HuH-7.5 (cell line): ENCODE measurements at regions not wholly inside any gene's neighbourhood (a gene's known extent, or its start where the extent isn't known, plus 50 kb on each side); places are given as distances from the start of the nearest gene placed in this dataset.
"Not testable (repeated sequence)": the region's sequence is repeated elsewhere in the genome, so short reads cannot be mapped to it uniquely, and the experiment has no call there.

Source experiments
- DNase-seq: peaks from one replicate; pipeline ENCODE4 v3.0.0; 2011; ENCODE audit warnings: low spot score

GRCh38 chr5:154544646-154545045 is 66.6 kb upstream of the HAND1 start:
- DNase-seq = no peak

GRCh38 chr5:154543380-154543779 is 65.4 kb upstream of the HAND1 start:
- DNase-seq = no peak

GRCh38 chr5:154542581-154542980 is 64.6 kb upstream of the HAND1 start:
- no peak for DNase-seq

- no peak for DNase-seq
Observed at GRCh38 chr5:154542000-154542399, 64.0 kb upstream of the HAND1 start.

- DNase-seq = no peak
Observed at GRCh38 chr5:154541553-154541952, 63.5 kb upstream of the HAND1 start.

GRCh38 chr5:154540600-154540999 is 62.6 kb upstream of the HAND1 start:
- no peak for DNase-seq

GRCh38 chr5:154538492-154538891 is 60.5 kb upstream of the HAND1 start:
- DNase-seq = no peak

GRCh38 chr5:154536439-154536838 is 58.4 kb upstream of the HAND1 start:
- DNase-seq = not testable (repeated sequence)

- no peak for DNase-seq
Observed at GRCh38 chr5:154535535-154535934, 57.5 kb upstream of the HAND1 start.

- DNase-seq = no peak
Observed at GRCh38 chr5:154534457-154535050, 56.5 kb upstream of the HAND1 start.

- DNase-seq = no peak
Observed at GRCh38 chr5:154529282-154529681, 51.3 kb upstream of the HAND1 start.

GRCh38 chr5:154528005-154528594 is 50.1 kb upstream of the HAND1 start:
- no peak for DNase-seq
